OCI-M2 (cell line): ENCODE measurements at regions not wholly inside any gene's neighbourhood (a gene's known extent, or its start where the extent isn't known, plus 50 kb on each side); places are given as distances from the start of the nearest gene placed in this dataset.

Experiments
- DNase-seq: peaks from one replicate; lab custom pipeline; 2025; ENCODE audit not compliant: unreplicated experiment; lab: John Stamatoyannopoulos, UW

- DNase-seq = no peak
These were observed 185.1 kb downstream of the CLIC5 start for GRCh38 chr6:45830441-45831139.

- no peak for DNase-seq
These were observed 185.8 kb downstream of the CLIC5 start for GRCh38 chr6:45829873-45830272.

GRCh38 chr6:45827952-45828530, 187.6 kb downstream of the CLIC5 start:
- no peak for DNase-seq

GRCh38 chr6:45822873-45823272, 192.8 kb downstream of the CLIC5 start:
- DNase-seq = no peak

GRCh38 chr6:45822246-45822812, 193.3 kb downstream of the CLIC5 start:
- DNase-seq = no peak

- DNase-seq = no peak
These were observed 197.0 kb downstream of the CLIC5 start for GRCh38 chr6:45818655-45819054.

GRCh38 chr6:45816674-45817297, 198.9 kb downstream of the CLIC5 start:
- no peak for DNase-seq

GRCh38 chr6:45815466-45816125, 200.1 kb downstream of the CLIC5 start:
- no peak for DNase-seq

GRCh38 chr6:45814772-45815171, 200.9 kb downstream of the CLIC5 start:
- no peak for DNase-seq

GRCh38 chr6:45813943-45814342, 201.7 kb downstream of the CLIC5 start:
- DNase-seq = no peak

GRCh38 chr6:45812922-45813321, 202.7 kb downstream of the CLIC5 start:
- DNase-seq = no peak

- no peak for DNase-seq
These were observed 206.7 kb downstream of the CLIC5 start for GRCh38 chr6:45808917-45809316.

- no peak for DNase-seq
These were observed 207.5 kb downstream of the CLIC5 start for GRCh38 chr6:45808042-45808645.

- DNase-seq = no peak
These were observed 208.2 kb downstream of the CLIC5 start for GRCh38 chr6:45807311-45808041.

GRCh38 chr6:45806172-45806571, 209.5 kb downstream of the CLIC5 start:
- DNase-seq = no peak

- no peak for DNase-seq
These were observed 212.6 kb downstream of the CLIC5 start for GRCh38 chr6:45803071-45803470.

- DNase-seq = no peak
These were observed 214.0 kb downstream of the CLIC5 start for GRCh38 chr6:45801471-45802289.

- DNase-seq = no peak
These were observed 214.7 kb downstream of the CLIC5 start for GRCh38 chr6:45800911-45801310.

GRCh38 chr6:45795678-45796077, 220.0 kb downstream of the CLIC5 start:
- no peak for DNase-seq

- no peak for DNase-seq
These were observed 221.2 kb downstream of the CLIC5 start for GRCh38 chr6:45794465-45794864.
